Stimulated activated naive CD4-positive, alpha-beta T cell treated with Interleukin-2 at 50 U/mL for 16 hours (primary cell): ENCODE measurements at regions not wholly inside any gene's neighbourhood (a gene's known extent, or its start where the extent isn't known, plus 50 kb on each side); places are given as distances from the start of the nearest gene placed in this dataset.

Experiments used
- DNase-seq: peaks from one replicate; lab custom pipeline; 2025; lab: John Stamatoyannopoulos, UW

DNA sequence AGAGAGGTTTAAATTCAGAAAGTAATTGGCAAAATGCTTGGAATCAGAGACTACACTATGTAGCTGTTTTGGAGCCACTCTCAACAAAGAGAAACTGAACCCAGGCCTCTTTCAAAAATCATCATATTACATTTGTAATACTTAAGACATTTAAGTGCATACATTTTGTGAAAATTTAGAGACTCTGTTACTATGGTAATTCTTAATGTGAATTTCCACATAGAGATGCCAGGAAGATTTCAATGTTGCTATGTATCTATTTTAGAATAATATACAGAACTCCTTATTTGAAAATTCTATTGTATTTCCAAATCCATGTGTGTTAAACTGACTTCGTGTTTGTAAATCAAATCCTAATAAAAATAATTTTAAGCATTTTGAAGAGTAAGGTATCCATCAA, 1260.9 kb upstream of the C9orf72 start:
- DNase-seq, result no peak

DNA sequence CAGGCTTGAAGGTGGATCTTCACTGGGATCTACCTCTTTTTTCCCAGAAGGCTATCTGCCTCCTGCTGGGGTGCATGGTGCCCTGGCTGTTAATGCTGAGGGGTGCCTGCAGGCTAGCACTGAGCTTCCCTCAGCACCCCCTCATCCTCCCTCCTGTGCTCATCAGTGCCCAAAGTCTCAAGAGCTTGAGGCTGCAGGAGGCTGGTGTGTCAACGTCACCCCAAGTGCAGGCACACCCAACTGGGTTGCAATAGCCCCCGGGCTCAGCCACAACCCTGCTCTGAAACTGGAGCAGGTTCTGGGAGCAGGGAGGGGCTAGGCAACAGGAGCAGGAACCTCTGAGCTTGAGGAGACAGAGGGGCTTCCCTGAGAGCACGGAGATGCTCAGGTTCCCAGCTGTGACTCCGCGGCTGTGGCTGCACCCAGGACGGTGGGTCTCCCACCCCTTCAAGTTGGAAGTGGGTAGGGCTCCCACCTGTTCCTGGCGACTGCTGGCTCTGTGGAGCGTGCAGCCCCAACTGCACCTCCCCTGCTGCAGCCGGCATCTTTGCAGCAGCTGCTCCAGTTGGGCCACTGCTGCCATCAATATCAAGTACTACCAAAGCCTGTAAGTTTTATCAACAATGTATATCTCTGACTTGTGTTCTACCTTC, 1266.6 kb upstream of the C9orf72 start:
- no peak for DNase-seq

DNA sequence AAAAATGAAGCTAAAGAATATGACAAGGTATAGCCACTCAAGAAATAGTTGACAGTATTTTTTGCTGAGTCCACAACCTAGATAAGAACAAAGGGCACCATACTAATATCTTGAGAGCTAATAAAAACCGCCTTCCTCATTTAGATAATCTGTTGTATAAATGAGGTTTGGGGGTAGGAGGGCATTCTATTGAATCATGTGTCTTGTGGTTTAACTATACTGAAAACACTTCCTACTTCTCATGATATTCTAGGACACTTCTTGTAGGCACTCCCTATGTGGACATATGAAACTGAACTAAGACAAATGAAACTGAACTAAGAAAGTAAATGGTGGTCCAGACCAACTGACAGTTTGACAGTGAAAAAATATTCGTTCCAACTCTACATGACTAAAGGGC, 1268.5 kb upstream of the C9orf72 start:
- no peak for DNase-seq

DNA sequence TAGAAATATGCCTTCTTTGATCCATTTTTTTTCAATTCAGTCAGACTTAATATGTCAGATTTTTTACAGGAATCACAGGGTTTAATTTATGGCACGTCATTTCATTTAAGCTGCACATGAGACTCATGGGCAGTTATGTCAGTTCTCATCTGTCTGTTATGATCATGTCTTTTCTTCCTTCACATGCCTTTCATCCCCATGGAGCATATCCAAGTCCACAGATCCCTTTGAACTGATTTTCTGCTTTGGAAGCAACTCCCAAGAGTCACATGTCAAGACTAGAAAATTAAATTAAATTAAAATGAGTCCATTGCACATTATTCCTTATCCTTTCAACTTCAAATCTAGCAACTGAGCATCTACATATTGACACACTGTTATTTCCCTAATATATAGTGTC, 1274.0 kb upstream of the C9orf72 start:
- DNase-seq, result no peak

DNA sequence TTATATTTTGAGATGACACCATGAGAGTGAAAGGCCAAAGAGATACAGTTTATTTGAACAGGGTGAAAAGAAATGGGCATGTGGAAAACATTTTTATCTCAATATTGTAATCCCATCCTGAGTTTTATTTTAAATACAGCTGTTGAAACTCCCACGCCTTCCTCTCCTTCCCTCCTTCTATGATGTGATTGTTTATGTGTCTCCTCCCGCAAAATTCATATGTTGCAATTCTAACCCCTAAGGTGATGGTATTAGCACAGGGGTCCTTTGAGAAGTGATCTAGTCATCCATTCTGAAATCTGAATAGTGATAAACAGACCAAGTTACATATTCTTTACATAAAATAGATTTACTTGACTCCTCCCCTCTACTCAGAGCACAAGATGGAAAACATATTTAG, 1275.4 kb upstream of the C9orf72 start:
- DNase-seq, result no peak

DNA sequence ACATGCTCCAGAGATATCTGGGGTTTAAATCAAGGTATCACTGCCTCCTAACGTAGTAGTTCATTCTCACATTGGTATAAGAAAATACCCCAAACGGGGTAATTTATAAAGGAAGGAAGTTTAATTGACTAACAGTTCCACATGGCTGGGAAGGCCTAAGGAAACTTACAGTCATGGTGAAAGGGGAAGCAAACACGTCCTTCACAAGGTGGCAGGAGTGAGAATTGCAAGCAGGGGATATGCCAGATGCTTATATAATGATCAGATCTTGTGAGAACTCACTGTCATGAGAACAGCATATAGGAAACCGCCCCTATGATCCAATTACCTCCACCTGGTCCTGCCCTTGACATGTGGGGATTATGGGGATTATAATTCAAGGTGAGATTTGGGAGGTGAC, 1280.2 kb upstream of the C9orf72 start:
- no peak for DNase-seq

- no peak for DNase-seq
These were observed 1293.7 kb upstream of the C9orf72 start for GRCh38 chr9:28866951-28867350.

DNA sequence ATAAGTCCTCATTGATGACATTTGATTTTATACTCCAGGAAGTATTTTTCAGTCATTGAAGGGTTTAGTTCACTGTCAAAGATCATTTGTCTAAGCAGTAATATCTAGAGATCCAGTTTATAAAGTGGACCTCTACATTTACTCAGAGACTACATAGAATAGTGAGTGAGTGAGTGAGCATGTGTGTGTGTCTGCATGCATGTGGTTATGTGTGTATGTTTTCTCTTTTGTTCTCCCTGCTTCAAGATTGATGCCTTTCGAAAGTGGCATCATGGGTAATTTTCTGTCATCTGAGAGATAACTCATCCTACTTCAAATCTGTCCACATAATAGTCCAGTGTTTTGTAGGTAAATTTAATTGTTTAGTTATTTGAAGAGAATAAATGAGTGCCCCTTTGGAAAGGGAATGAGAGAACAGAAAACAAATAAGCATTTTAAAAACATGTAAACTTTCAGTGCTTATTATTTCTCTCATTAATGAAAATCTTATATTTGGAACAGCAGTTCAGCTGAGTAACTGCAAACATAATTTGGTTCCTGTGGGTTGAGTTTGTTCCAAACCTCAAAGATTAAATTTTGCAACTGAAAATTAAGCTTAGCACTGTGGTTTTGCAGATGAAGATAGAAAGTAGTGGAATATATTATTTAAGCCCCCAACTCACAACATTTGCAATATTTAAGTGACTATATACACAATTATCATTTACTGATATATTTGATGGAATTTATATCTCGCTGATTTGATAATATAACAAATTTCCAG, 1295.1 kb upstream of the C9orf72 start:
- DNase-seq, result no peak

- no peak for DNase-seq
These were observed 1309.2 kb upstream of the C9orf72 start for GRCh38 chr9:28882529-28882928.

DNA sequence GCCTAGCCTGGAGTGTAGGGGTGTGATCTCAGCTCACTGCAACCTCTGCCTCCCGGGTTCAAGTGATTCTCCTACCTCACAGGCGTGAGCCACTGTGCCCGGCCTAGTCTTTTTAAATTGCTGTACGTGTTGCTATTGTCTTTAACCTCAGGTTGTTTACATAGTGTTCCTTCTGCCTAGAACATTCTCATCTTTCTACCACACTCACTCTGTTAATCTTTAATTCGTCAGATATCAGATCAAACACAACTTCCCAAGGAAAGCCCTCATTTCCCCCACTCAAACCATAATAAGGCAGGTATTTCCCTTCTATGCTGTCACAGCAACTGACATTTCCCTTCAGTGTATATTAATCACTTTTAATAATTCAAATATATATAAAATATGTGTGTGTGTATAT, 1310.0 kb upstream of the C9orf72 start:
- DNase-seq, result no peak

DNA sequence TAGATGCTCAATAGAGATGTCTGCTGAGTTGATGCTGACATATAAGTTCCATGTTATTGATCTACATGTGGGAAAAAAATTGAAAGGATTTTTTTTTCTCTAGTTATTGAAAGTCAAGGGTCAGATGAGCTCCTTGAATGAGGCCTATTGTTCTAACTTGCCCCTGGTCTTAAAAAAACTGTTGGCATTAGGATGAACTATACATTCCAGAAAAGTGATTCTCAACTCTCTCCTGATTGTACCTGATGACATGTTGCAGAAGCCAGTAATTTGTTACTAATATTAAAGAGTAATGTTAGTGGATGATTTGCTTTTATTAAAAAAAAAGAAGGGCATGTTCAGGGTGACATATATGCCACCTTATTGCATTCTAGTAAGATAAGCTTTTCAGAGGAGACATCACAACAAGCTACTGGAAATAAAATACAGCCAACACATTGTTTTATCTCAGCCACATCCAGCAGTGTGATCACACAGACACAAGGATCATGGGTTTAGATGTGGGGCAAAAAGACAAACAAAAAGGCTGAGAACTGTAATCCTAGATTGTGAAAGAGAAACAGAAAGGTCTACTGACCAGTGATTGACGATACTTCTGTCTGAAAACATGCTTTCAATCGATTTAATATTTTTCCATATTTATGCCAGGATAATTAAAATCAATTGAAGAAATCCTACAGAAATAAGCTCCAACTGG, 1314.1 kb upstream of the C9orf72 start:
- no peak for DNase-seq

GRCh38 chr9:28888806-28889205, 1315.5 kb upstream of the C9orf72 start:
- DNase-seq, result no peak

GRCh38 chr9:28892538-28892937, 1319.3 kb upstream of the C9orf72 start:
- no peak for DNase-seq

DNA sequence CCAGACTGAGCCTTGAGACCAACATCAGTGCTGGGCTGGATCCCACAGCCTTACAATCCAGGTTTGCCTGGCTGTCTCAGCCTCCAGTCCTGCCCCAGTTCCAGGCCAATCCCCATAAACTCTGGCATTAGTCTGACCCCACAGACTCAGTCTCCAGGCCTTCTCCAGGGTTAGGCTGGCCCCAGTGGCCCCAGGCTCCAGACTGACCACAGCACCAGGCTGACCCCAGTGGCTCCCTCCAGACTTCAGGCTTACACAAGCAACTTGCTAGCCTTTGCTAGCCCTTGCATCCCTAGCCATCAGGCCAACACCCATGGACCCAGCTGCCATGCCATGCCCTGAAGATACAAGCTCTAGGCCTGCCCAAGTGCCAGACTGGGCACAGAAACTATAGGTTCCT, 1326.0 kb upstream of the C9orf72 start:
- no peak for DNase-seq

- no peak for DNase-seq
These were observed 1326.6 kb upstream of the C9orf72 start for GRCh38 chr9:28899926-28900325.

DNA sequence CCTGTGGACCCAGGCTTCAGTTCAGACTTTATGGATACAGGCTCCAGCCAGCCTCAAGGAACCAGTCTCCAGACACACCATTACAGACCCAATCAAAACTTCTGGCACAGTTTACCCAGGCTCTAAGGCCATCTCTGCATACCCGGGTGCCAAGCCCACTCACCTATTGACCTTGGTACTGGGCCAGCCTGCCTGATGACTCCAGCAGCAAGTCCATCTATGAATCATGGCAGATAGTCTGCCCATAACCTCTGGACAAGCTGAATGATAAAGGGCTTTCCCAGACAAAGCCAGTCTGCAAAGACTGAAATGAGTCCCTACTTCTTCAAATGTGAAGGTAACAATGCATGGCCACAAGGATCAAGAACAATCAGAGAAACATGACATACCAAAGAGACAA, 1327.1 kb upstream of the C9orf72 start:
- DNase-seq, result no peak

GRCh38 chr9:28909526-28909925, 1336.2 kb upstream of the C9orf72 start:
- no peak for DNase-seq

GRCh38 chr9:28912621-28913020, 1339.3 kb upstream of the C9orf72 start:
- DNase-seq, result no peak

- DNase-seq, result no peak
These were observed 1342.1 kb upstream of the C9orf72 start for GRCh38 chr9:28915202-28915930.

GRCh38 chr9:28916348-28916747, 1343.1 kb upstream of the C9orf72 start:
- DNase-seq, result no peak

GRCh38 chr9:28921857-28922500, 1348.7 kb upstream of the C9orf72 start:
- DNase-seq, result no peak

DNA sequence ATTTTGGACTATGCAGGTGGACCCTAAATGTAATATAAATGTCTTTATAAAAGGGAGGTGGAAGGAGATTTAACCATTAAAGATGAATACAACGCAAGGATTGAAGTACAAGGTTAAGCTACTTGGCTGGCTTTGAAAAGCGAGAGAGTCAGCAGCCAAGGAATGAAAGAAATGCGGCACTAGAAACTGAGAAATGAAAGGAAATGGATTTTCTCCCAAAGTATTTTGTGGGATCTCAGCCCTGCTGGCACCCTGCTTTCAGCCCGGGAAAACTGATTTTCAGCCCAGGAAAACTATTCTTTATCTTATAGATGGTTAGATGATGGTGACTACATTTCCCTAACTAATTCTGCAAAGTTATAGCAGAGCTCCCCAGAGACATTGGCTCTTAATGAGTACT, 1349.6 kb upstream of the C9orf72 start:
- no peak for DNase-seq
